UCSD-AML1 (cell line): ENCODE measurements at regions not wholly inside any gene's neighbourhood (a gene's known extent, or its start where the extent isn't known, plus 50 kb on each side); places are given as distances from the start of the nearest gene placed in this dataset.

Source experiments
- DNase-seq: peaks from one replicate; lab custom pipeline; 2025; ENCODE audit not compliant: unreplicated experiment; lab: John Stamatoyannopoulos, UW

- DNase-seq: no peak
Measured at GRCh38 chr2:3005859-3006501, 371.6 kb downstream of the EIPR1 start.

- no peak for DNase-seq
Measured at GRCh38 chr2:3001615-3002560, 375.7 kb downstream of the EIPR1 start.

GRCh38 chr2:3000968-3001367, 376.6 kb downstream of the EIPR1 start:
- DNase-seq: no peak

GRCh38 chr2:3000125-3000524, 377.5 kb downstream of the EIPR1 start:
- DNase-seq: no peak

- no peak for DNase-seq
Measured at GRCh38 chr2:2998971-2999370, 378.6 kb downstream of the EIPR1 start.

GRCh38 chr2:2993172-2993692, 384.4 kb downstream of the EIPR1 start:
- DNase-seq: no peak

- DNase-seq: no peak
Measured at GRCh38 chr2:2992634-2993033, 385.0 kb downstream of the EIPR1 start.

- no peak for DNase-seq
Measured at GRCh38 chr2:2985020-2985419, 392.6 kb downstream of the EIPR1 start.

GRCh38 chr2:2981000-2981399, 396.6 kb downstream of the EIPR1 start:
- no peak for DNase-seq

GRCh38 chr2:2974982-2975381, 402.6 kb downstream of the EIPR1 start:
- DNase-seq: no peak

GRCh38 chr2:2960441-2961133, 417.0 kb downstream of the EIPR1 start:
- DNase-seq: no peak

- DNase-seq: no peak
Measured at GRCh38 chr2:2950403-2950952, 427.1 kb downstream of the EIPR1 start.

GRCh38 chr2:2947406-2947805, 430.2 kb downstream of the EIPR1 start:
- DNase-seq: no peak

- no peak for DNase-seq
Measured at GRCh38 chr2:2942906-2943305, 434.7 kb downstream of the EIPR1 start.

- DNase-seq: no peak
Measured at GRCh38 chr2:2942225-2942624, 435.4 kb downstream of the EIPR1 start.

GRCh38 chr2:2941205-2941604, 436.4 kb downstream of the EIPR1 start:
- no peak for DNase-seq

GRCh38 chr2:2940702-2941101, 436.9 kb downstream of the EIPR1 start:
- DNase-seq: no peak

- DNase-seq: no peak
Measured at GRCh38 chr2:2940061-2940460, 437.6 kb downstream of the EIPR1 start.

- no peak for DNase-seq
Measured at GRCh38 chr2:2939078-2939795, 438.4 kb downstream of the EIPR1 start.

GRCh38 chr2:2938481-2938880, 439.1 kb downstream of the EIPR1 start:
- no peak for DNase-seq
